Activated CD4-positive, alpha-beta memory T cell treated with anti-CD3 and anti-CD28 coated beads for 36 hours (primary cell): ENCODE measurements at regions not wholly inside any gene's neighbourhood (a gene's known extent, or its start where the extent isn't known, plus 50 kb on each side); places are given as distances from the start of the nearest gene placed in this dataset.

ENCODE experiments used
- CTCF ChIA-PET: fragments of 350-600 bp; sonication (Branson Sonifier 250); formaldehyde crosslinking; loops from one replicate; lab custom pipeline; 2021; ENCODE audit warnings: antibody characterized with exemption, inconsistent platforms; lab: Charles Lee
- POLR2A ChIA-PET: fragments of 350-600 bp; sonication (Branson Sonifier 250); formaldehyde crosslinking; loops from one replicate; lab custom pipeline; 2021; ENCODE audit warnings: antibody characterized with exemption; lab: Charles Lee
- DNase-seq: peaks from one replicate; pipeline ENCODE4 v3.0.0-alpha.2; 2020
- H3K27ac Mint-ChIP-seq: one replicate; pipeline ENCODE4 v1.8.0; 2021; ENCODE audit warnings: mixed read lengths
- H3K27me3 Mint-ChIP-seq: one replicate; pipeline ENCODE4 v1.8.0; 2021; ENCODE audit warnings: mixed read lengths
- H3K36me3 Mint-ChIP-seq: one replicate; pipeline ENCODE4 v1.8.0; 2021; ENCODE audit warnings: mixed read lengths
- H3K4me1 Mint-ChIP-seq: one replicate; pipeline ENCODE4 v1.8.0; 2021; ENCODE audit warnings: low read depth, mixed read lengths
- H3K4me3 Mint-ChIP-seq: one replicate; pipeline ENCODE4 v1.8.0; 2021; ENCODE audit warnings: mild to moderate bottlenecking, mixed read lengths
- H3K9me3 Mint-ChIP-seq: one replicate; pipeline ENCODE4 v1.8.0; 2021; ENCODE audit warnings: mixed read lengths
- intact Hi-C: fragments of 100-400 bp; cut with micrococcal nuclease; formaldehyde crosslinking; loops from one replicate; pipeline ENCODE4 v1.15.1; 2023

DNA sequence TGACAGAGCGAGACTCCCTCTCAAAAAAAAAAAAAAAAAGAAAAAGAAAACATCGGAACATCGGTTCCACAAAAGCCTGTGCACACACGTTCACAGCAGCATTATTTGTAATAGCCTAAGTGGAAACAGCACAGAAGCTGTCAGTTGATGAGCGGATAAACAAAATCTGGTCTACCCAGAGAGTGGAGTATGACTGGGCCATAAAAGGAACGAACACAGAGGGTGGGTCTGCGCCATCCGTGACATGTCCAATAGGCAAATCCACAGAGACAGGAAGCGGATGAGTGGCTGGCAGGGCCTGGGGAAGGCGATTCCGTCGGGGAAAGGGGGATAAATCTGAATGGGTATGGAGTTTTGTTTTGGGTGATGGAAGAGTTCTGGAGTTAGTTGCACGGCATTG is 212.2 kb upstream of the CIBAR2 start:
- POLR2A ChIA-PET = no interaction called here
- CTCF ChIA-PET = interaction anchor here (0.8 kb wide), 1 partner anchor 291 kb away, joined by 3 read pairs; no protein-coding TSS in a partner anchor
- Mint-ChIP-seq H3K4me1 (no peaks in the 10 kb centered on the region), H3K9me3 (no peaks in the 10 kb centered on the region), H3K27me3 (peaks cover 3% of the 10 kb centered on the region), H3K27ac (no peak overlapping the region), H3K36me3 (no peaks in the 10 kb centered on the region), H3K4me3 (no peak overlapping the region)
- no peak for DNase-seq
- intact Hi-C loops = no loop called here

DNA sequence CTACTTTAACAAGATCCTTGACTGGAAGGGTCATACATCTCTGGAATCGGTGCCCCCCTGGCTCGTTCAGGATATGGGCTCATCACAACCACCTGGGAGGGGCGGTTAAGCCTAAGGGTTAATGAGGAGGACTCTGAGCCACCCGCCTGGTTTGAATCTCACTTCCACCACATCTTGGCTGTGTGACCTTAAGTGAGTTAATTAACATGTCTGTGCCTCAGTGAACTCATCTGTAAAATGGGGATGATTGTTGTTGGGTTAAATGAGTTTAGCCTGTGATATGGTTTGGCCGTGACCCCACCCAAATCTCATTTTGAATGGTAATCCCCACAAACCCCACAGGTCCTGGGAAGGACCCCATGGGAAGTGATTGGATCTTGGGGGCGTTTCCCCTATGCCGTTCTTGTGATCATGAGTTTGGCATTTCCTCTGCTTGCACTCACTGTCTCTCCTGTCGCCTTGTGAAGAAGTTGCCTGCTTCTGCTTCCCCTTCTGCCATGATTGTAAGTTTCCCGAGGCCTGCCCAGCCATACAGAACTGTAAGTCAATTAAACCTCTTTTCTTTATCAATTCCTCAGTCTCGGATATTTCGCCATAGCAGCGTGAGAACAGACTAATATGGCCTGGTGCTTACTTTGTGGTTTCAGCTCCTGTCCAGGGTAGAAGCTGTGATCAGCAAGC is 214.0 kb upstream of the CIBAR2 start:
- Mint-ChIP-seq H3K27ac (no peak overlapping the region), H3K27me3 (peaks cover 10% of the 10 kb centered on the region), H3K4me1 (peaks cover 3% of the 10 kb centered on the region), H3K9me3 (no peaks in the 10 kb centered on the region), H3K36me3 (no peaks in the 10 kb centered on the region), H3K4me3 (no peak overlapping the region)
- DNase-seq = no peak
- intact Hi-C loops = no loop called here
- ChIA-PET POLR2A (no interaction called here), CTCF (interaction anchor here (0.7 to 1.7 kb wide), 2 partner anchors 50 to 1406 kb away, joined by 3 to 5 read pairs; no protein-coding TSS in a partner anchor)

DNA sequence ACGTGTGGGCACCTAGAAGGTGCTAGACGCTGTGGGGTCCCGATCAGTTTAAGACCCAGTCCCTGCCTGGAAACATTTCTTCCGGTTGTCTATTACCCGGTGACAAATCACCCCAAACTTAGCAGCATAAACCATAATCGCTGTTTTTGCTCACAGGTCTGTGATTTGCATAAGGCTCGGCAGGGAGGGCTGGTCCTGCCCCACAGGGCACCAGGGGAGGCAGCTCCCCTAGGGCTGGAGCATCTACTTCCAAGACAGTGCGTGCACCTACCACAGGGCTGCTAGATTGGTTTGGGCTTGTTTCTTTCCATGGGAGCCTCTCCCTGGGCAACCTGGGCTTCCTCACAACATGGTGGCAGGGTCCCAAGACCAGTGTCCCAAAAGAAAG is 214.5 kb upstream of the CIBAR2 start:
- H3K4me1 Mint-ChIP-seq = peaks cover 3% of the 10 kb centered on the region
- no peak overlapping the region for H3K4me3 Mint-ChIP-seq
- CTCF ChIA-PET = interaction anchor here (0.6 to 1.7 kb wide), 3 partner anchors 8 to 821 kb away, joined by 3 read pairs; no protein-coding TSS in a partner anchor
- H3K27me3 Mint-ChIP-seq = peaks cover 10% of the 10 kb centered on the region
- no peak overlapping the region for H3K27ac Mint-ChIP-seq
- H3K9me3 Mint-ChIP-seq = no peaks in the 10 kb centered on the region
- H3K36me3 Mint-ChIP-seq = no peaks in the 10 kb centered on the region
- intact Hi-C loops = no loop called here
- POLR2A ChIA-PET = no interaction called here
- no peak for DNase-seq

DNA sequence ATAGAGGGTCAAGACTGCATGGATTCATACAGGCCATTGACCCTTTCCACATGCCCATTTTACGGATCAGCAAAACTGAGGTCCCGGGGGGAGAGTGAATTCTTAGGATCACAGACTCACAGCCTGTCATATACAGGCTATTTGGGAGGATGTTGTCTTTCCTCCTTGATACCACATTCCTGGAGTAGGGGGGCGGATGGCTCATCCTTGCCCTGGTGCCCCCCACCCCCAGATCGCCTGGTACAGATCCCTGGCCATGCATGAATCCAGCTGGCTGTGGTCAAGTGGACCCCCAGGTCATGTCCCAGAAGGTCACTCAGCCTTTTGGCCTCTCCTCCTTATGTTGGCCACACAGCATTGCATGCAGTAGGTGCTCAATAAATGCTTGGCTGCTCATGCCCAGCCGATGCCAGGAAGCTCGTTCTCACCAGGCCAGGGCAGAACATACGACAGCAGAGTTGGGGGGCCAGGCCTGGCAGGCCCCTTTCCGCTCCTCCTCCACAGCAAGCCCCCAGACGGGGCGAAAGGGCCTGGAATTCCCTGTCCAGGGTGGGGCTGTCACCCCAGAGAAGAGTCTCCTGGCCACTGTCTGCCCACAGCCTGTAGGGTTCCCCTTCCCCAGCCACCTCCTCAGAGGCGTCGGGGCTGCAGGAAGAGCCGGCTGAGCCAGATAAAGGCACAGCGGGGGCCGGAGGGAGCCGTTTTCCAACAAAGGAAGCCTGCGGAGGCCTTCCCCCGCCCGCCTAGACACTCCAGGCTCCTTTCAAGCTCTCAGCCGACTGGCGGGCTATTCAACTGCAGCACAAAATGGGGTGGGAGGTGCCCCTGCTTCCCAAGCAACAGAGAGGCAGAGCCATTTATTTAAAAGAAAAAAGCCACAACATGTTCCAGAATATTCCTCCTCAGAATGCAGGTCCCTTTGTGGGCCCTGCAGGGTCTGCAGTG is 215.7 kb upstream of the CIBAR2 start:
- intact Hi-C loops = no loop called here
- peaks cover 12% of the 10 kb centered on the region for H3K27me3 Mint-ChIP-seq
- DNase-seq = no peak

DNA sequence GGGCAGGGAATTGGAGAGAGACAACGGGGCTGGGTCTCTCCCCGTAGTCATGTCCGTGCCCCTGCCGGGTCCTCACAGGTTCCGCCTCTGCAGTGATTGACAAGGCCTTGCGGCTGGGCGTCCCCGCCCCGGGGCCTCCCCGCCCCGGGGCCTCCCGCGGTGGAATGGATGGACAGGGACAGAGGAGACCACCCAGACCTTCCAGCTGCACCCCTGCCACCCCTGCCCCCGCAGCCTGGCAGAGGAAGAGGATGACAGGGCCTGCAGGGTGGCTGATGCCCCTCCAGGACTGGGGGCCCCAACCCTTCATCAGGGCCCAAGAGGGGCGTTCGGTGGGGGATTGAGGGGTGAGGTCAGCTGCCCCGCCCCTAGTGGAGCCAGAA is 216.4 kb upstream of the CIBAR2 start:
- intact Hi-C loops = no loop called here
- Mint-ChIP-seq H3K4me1 (peaks cover 3% of the 10 kb centered on the region), H3K4me3 (no peak overlapping the region), H3K27ac (no peak overlapping the region), H3K9me3 (no peaks in the 10 kb centered on the region), H3K27me3 (peaks cover 12% of the 10 kb centered on the region), H3K36me3 (no peaks in the 10 kb centered on the region)
- POLR2A ChIA-PET = no interaction called here
- no peak for DNase-seq
- CTCF ChIA-PET = no interaction called here

More for the DNA sequence above, 215.7 kb upstream of the CIBAR2 start:
- H3K27ac Mint-ChIP-seq = no peak overlapping the region
- H3K9me3 Mint-ChIP-seq = no peaks in the 10 kb centered on the region
- H3K4me1 Mint-ChIP-seq = peaks cover 3% of the 10 kb centered on the region
- ChIA-PET POLR2A (no interaction called here), CTCF (interaction anchor here (1.5 kb wide), 1 partner anchor 9 kb away, joined by 3 read pairs; no protein-coding TSS in a partner anchor)
- no peak overlapping the region for H3K4me3 Mint-ChIP-seq
- no peaks in the 10 kb centered on the region for H3K36me3 Mint-ChIP-seq

DNA sequence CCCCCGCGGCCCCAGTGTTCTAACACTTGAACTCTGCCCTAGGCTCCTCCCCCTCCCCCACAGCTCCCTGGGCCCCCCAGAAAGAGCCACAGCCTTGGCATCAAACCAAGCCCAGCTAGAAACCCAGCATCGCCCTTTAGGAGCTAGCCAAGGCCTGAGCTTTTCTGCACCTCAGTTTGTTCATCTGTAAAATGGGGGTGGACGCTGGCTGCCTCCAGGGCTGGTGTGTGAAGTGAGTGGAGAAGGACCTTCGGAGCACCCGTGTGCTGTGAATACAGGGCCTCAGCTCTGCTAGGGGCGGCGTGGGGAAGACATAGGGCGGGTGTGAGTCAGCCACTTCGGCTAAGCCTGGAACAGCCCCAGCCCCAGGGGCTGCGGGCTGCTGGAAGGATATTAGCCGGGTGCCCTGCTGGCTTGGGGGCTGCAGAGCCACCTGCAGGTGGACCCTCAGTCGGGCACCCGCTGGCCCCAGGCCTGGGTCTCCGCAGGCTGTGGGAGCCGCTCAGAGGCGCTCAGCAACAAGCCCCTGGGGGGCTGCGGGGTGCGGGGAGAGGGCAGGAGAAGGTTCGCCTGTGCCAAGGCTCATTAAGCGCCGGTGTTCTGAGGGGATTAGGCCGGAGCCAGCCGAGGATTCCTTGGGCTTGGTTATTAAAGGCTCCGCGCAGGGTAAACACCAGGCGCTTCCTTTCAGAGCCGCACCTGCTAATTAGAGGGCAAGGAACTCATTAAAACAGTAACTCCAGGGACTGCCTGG is 217.0 kb upstream of the CIBAR2 start:
- ChIA-PET POLR2A (no interaction called here), CTCF (no interaction called here)
- no peak for DNase-seq
- Mint-ChIP-seq H3K4me3 (no peak overlapping the region), H3K27ac (no peak overlapping the region), H3K9me3 (no peaks in the 10 kb centered on the region), H3K27me3 (peaks cover 11% of the 10 kb centered on the region), H3K36me3 (no peaks in the 10 kb centered on the region), H3K4me1 (peaks cover 3% of the 10 kb centered on the region)
- intact Hi-C loops = no loop called here

- Mint-ChIP-seq H3K4me3 (no peak overlapping the region), H3K36me3 (no peaks in the 10 kb centered on the region), H3K27ac (no peak overlapping the region), H3K27me3 (peaks cover 14% of the 10 kb centered on the region), H3K4me1 (peaks cover 5% of the 10 kb centered on the region), H3K9me3 (no peaks in the 10 kb centered on the region)
- intact Hi-C loops = loop anchor here (1.0 kb wide), 1 partner anchor 27 kb away; no protein-coding TSS in a partner anchor
- DNase-seq = no peak
- ChIA-PET CTCF (interaction anchor here (0.9 kb wide), 1 partner anchor 30 kb away, joined by 3 read pairs; no protein-coding TSS in a partner anchor), POLR2A (no interaction called here)
Measured at GRCh38 chr16:85330006-85330693, 217.9 kb upstream of the CIBAR2 start.

DNA sequence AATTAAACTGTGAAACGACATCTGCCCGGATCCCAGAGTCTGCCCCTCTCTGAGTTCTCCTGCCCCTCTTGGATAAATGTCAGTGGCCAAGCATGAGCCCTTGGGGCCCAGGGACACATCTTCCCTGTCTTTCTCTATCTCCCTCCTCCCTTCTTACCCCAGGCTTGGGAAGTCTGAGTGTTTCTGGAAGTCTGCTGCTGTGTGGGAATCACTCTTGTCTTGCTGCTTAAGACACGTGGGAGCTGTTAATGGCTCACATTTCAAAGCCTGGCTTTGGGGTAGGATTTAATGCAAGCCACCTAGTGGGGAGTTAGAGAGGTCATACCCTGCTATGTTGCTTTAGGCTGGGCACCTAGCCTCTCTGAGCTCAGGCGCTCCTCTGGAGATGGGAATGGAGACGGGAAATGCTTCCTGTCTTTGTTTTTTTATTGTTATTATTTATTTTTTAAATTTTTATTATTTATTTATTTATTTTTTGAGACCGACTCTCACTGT is 218.5 kb upstream of the CIBAR2 start:
- no peak overlapping the region for H3K27ac Mint-ChIP-seq
- H3K4me3 Mint-ChIP-seq = no peak overlapping the region
- H3K36me3 Mint-ChIP-seq = no peaks in the 10 kb centered on the region
- ChIA-PET CTCF (interaction anchor here (0.9 kb wide), 1 partner anchor 31 kb away, joined by 3 read pairs; no protein-coding TSS in a partner anchor), POLR2A (no interaction called here)
- peaks cover 18% of the 10 kb centered on the region for H3K27me3 Mint-ChIP-seq
- no peaks in the 10 kb centered on the region for H3K9me3 Mint-ChIP-seq
- no peak for DNase-seq
- intact Hi-C loops = loop anchor here (1.0 kb wide), 1 partner anchor 27 kb away; no protein-coding TSS in a partner anchor
- H3K4me1 Mint-ChIP-seq = peaks cover 9% of the 10 kb centered on the region

- H3K4me1 Mint-ChIP-seq = peaks cover 9% of the 10 kb centered on the region
- no peak overlapping the region for H3K4me3 Mint-ChIP-seq
- POLR2A ChIA-PET = no interaction called here
- H3K27me3 Mint-ChIP-seq = peaks cover 19% of the 10 kb centered on the region
- DNase-seq = no peak
- intact Hi-C loops = no loop called here
- H3K27ac Mint-ChIP-seq = no peak overlapping the region
- H3K36me3 Mint-ChIP-seq = no peaks in the 10 kb centered on the region
- CTCF ChIA-PET = no interaction called here
- no peaks in the 10 kb centered on the region for H3K9me3 Mint-ChIP-seq
Measured at GRCh38 chr16:85331688-85332087, 219.4 kb upstream of the CIBAR2 start.

GRCh38 chr16:85332175-85332574 is 219.9 kb upstream of the CIBAR2 start:
- POLR2A ChIA-PET = no interaction called here
- Mint-ChIP-seq H3K27me3 (peaks cover 20% of the 10 kb centered on the region), H3K4me3 (no peak overlapping the region), H3K9me3 (no peaks in the 10 kb centered on the region), H3K4me1 (peaks cover 9% of the 10 kb centered on the region), H3K36me3 (no peaks in the 10 kb centered on the region), H3K27ac (no peak overlapping the region)
- no peak for DNase-seq
- CTCF ChIA-PET = no interaction called here
- intact Hi-C loops = no loop called here

DNA sequence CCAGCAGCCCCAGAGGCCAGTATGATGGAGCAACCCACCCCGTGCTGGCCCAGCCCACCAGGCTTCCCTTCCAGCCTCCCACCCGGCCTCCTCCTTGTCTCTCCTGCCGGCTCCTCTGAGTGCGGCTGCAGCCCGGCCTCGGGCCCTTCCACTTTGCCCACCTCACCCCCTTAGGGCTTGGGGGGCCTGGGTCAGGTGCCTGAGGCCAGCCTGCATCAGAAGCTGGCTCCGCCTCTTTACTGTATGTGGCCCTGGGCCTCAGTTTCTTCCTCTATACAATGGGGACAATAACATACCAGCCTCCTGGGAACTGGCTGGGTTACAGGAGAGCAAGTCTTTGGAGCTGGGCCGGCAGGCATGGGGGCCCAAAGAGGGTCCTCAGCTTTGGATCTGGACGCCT is 221.1 kb upstream of the CIBAR2 start:
- intact Hi-C loops = no loop called here
- H3K9me3 Mint-ChIP-seq = no peaks in the 10 kb centered on the region

More for the DNA sequence above, 221.1 kb upstream of the CIBAR2 start:
- Mint-ChIP-seq H3K27ac (no peak overlapping the region), H3K36me3 (no peaks in the 10 kb centered on the region), H3K4me1 (peaks cover 9% of the 10 kb centered on the region), H3K4me3 (no peak overlapping the region), H3K27me3 (peaks cover 20% of the 10 kb centered on the region)
- ChIA-PET CTCF (interaction anchor here (1.3 to 1.6 kb wide), 2 partner anchors 28 to 80 kb away, joined by 3 to 4 read pairs; no protein-coding TSS in a partner anchor), POLR2A (no interaction called here)
- no peak for DNase-seq
